ENCODE measurements at regions not wholly inside any gene's neighbourhood (a gene's known extent, or its start where the extent isn't known, plus 50 kb on each side); places are given as distances from the start of the nearest gene placed in this dataset.

GRCh38 chr9:23408874-23409273 is 417.2 kb downstream of the ELAVL2 start:
- no peaks in the 10 kb centered on the region for H3K36me3 ChIP-seq
- H3K27ac ChIP-seq: no peak overlapping the region
- ATAC-seq (ENCODE audit: insufficient number of reproducible peaks, low FRiP score, low read depth) (peak; percentile 65), DNase-seq (ENCODE audit: low spot score) (no peak)
- no peaks in the 10 kb centered on the region for H3K9me3 ChIP-seq
- peaks cover 0 to 5% of the 10 kb centered on the region in 2 donors for H3K4me1 ChIP-seq (ENCODE audit: control insufficient read depth in 1 of 2, low read depth in 2 of 2)
- no peak for TF ChIP-seq CTCF (IDR thresholded peaks at IDR 0.05)
- H3K4me3 ChIP-seq: no peak overlapping the region
- no peaks in the 10 kb centered on the region for H3K27me3 ChIP-seq (replicated peaks; ENCODE audit: insufficient read depth)

DNA sequence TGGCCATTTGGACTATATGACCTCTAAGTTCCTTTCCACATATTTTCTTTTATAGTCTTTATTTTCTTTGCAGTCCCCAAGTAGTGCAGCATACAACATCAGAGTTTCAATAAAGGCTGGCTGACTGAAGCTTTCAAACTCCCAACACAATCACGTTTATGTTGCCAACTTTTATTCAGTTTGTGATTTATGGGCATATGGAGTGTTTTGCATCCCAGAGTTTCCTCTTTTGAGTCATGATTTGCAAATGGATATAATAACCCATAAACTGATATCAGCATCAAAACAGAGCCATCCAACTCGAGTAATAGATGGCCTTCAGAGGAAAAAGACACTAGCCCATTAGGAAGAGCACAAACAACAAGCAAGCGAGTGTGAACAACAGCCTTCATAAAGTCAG is 414.0 kb downstream of the ELAVL2 start:
- H3K27ac ChIP-seq: no peak overlapping the region
- DNase-seq (ENCODE audit: low spot score) (no peak), ATAC-seq (ENCODE audit: insufficient number of reproducible peaks, low FRiP score, low read depth) (no peak)
- no peak for TF ChIP-seq CTCF (IDR thresholded peaks at IDR 0.05)
- H3K4me1 ChIP-seq (ENCODE audit: control insufficient read depth in 1 of 2, low read depth in 2 of 2): peaks cover 0 to 5% of the 10 kb centered on the region in 2 donors
- H3K27me3 ChIP-seq (replicated peaks; ENCODE audit: insufficient read depth): no peaks in the 10 kb centered on the region
- no peaks in the 10 kb centered on the region for H3K36me3 ChIP-seq
- no peak overlapping the region for H3K4me3 ChIP-seq
- H3K9me3 ChIP-seq: no peaks in the 10 kb centered on the region

DNA sequence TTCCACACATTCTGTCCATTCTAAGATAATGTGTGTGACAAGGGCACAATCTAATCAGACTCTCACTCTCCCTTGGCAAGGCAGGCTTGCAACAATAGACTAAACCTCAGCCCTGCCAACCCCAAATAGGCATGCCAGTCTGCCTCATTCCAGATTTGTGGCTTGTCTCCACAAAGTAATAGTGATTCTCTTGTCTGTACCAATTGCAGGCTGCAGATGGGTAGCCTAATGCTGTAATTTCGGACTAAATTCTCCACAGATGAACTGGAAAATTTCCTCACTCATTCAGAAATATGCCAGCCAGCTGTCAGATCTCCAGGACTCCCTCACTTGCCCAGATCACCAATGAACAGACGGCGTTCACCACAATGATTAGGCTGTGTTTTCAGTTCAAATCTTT is 413.6 kb downstream of the ELAVL2 start:
- no peak for ATAC-seq (ENCODE audit: insufficient number of reproducible peaks, low FRiP score, low read depth)
- no peak for TF ChIP-seq CTCF (IDR thresholded peaks at IDR 0.05)
- H3K27me3 ChIP-seq (replicated peaks; ENCODE audit: insufficient read depth): no peaks in the 10 kb centered on the region
- H3K4me1 ChIP-seq (ENCODE audit: control insufficient read depth in 1 of 2, low read depth in 2 of 2): peaks cover 0 to 5% of the 10 kb centered on the region in 2 donors
- H3K27ac ChIP-seq: no peak overlapping the region
- no peaks in the 10 kb centered on the region for H3K9me3 ChIP-seq
- no peak for DNase-seq (ENCODE audit: low spot score)
- no peak overlapping the region for H3K4me3 ChIP-seq
- no peaks in the 10 kb centered on the region for H3K36me3 ChIP-seq

DNA sequence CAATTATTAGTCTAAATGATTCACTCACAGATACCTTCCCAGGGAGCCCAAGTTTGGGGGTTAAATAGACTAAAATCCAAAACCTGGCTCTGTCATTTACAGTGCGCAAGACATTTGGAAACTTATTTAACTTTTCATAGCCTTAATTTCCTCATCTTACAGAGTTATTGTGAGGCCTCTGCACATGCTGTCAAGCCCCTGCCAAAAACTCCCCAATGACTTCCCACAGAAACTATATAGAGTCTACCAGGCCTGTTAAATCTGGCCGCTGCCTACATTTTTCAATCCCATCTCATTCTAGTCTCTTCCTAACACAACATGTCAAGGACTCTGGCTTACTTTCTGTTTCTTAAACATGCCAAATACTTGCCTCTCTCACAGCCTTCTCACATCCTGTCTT is 412.5 kb downstream of the ELAVL2 start:
- TF ChIP-seq CTCF (IDR thresholded peaks at IDR 0.05): no peak
- Histone ChIP-seq H3K27ac (no peak overlapping the region), H3K4me3 (no peak overlapping the region), H3K27me3 (replicated peaks; ENCODE audit: insufficient read depth) (no peaks in the 10 kb centered on the region), H3K9me3 (no peaks in the 10 kb centered on the region), H3K4me1 (ENCODE audit: control insufficient read depth in 1 of 2, low read depth in 2 of 2) (peaks cover 0 to 5% of the 10 kb centered on the region in 2 donors), H3K36me3 (no peaks in the 10 kb centered on the region)
- DNase-seq (ENCODE audit: low spot score) (no peak), ATAC-seq (ENCODE audit: insufficient number of reproducible peaks, low FRiP score, low read depth) (no peak)

- Histone ChIP-seq H3K27me3 (replicated peaks; ENCODE audit: insufficient read depth) (no peaks in the 10 kb centered on the region), H3K36me3 (no peaks in the 10 kb centered on the region), H3K27ac (no peak overlapping the region), H3K4me3 (no peak overlapping the region), H3K4me1 (ENCODE audit: control insufficient read depth in 1 of 2, low read depth in 2 of 2) (no peaks in the 10 kb centered on the region), H3K9me3 (no peaks in the 10 kb centered on the region)
- ATAC-seq (ENCODE audit: insufficient number of reproducible peaks, low FRiP score, low read depth) (no peak), DNase-seq (ENCODE audit: low spot score) (no peak)
- TF ChIP-seq CTCF (IDR thresholded peaks at IDR 0.05): no peak
Observed at GRCh38 chr9:23423999-23424398, 402.0 kb downstream of the ELAVL2 start.

All from thoracic aorta (tissue), 2 donors.